B cell (primary cell): ENCODE measurements at regions not wholly inside any gene's neighbourhood (a gene's known extent, or its start where the extent isn't known, plus 50 kb on each side); places are given as distances from the start of the nearest gene placed in this dataset.
"Not testable (repeated sequence)": the region's sequence is repeated elsewhere in the genome, so short reads cannot be mapped to it uniquely, and the experiment has no call there.

Experiments used
- EZH2 ChIP-seq: IDR thresholded peaks from 2 replicates; pipeline ENCODE4 v1.6.1; 2012; ENCODE audit warnings: borderline replicate concordance, low read depth, mild to moderate bottlenecking, moderate library complexity, low read length; ENCODE audit not compliant: insufficient read depth, poor library complexity, severe bottlenecking
- TF ChIP-seq, protein P1 (sequence below): fragments of 200-600 bp; IDR thresholded peaks from one replicate; pipeline ENCODE4 v1.8.0; 2022; ENCODE audit warnings: antibody characterized with exemption, mild to moderate bottlenecking

DNA sequence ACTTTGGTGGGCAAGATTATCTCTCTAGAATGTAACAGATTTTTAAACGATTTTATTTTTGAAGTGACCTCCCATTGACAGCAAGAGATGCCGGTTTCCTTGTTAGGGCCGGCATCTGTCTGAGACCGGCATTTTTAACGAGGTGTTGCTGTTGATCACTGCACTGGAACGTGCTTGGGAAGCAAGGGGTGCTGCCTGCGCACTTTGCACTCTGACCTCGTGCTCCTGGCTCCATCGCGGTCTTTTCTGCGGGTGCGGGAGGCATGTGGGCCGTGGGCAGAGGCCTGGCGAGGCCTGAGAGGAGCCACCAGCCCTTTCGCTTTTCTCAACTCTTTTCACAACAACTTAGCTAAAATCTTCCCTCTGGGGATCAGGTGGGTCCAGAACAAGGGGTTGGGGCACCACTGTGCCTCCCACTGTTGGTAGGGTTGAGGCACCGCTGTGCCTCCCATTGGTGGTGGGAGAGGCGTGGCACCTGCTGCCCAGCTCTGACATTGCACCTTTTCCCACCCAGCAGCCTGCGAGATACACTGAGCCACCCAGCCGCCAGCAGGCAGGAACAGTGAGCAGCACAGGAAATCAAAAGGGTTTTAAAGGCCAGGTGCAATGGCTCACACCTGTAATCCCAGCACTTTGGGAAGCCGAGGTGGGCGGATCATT, 209.5 kb downstream of the LAT start:
- TF ChIP-seq, protein P1, sequence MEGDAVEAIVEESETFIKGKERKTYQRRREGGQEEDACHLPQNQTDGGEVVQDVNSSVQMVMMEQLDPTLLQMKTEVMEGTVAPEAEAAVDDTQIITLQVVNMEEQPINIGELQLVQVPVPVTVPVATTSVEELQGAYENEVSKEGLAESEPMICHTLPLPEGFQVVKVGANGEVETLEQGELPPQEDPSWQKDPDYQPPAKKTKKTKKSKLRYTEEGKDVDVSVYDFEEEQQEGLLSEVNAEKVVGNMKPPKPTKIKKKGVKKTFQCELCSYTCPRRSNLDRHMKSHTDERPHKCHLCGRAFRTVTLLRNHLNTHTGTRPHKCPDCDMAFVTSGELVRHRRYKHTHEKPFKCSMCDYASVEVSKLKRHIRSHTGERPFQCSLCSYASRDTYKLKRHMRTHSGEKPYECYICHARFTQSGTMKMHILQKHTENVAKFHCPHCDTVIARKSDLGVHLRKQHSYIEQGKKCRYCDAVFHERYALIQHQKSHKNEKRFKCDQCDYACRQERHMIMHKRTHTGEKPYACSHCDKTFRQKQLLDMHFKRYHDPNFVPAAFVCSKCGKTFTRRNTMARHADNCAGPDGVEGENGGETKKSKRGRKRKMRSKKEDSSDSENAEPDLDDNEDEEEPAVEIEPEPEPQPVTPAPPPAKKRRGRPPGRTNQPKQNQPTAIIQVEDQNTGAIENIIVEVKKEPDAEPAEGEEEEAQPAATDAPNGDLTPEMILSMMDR = not testable (repeated sequence)
- TF ChIP-seq EZH2 = not testable (repeated sequence)
